Fibroblast of mammary gland (primary cell): ENCODE measurements at regions not wholly inside any gene's neighbourhood (a gene's known extent, or its start where the extent isn't known, plus 50 kb on each side); places are given as distances from the start of the nearest gene placed in this dataset.
A peak's percentile ranks its signal among the peaks of the same experiment; 100 is the strongest.

ENCODE experiments used
- DNase-seq: peaks from one replicate; pipeline ENCODE4 v3.0.0-alpha.2; 2010; ENCODE audit warnings: low read depth
- H3K4me3 ChIP-seq: 2 replicates; pipeline ENCODE4 v1.5.1; 2011; ENCODE audit warnings: low read depth, mild to moderate bottlenecking, low read length, moderate library complexity; ENCODE audit not compliant: control insufficient read depth
- TF ChIP-seq, protein P1 (sequence below): conservative IDR thresholded peaks from 2 replicates; pipeline ENCODE4 v1.5.1; 2011; ENCODE audit warnings: low read depth, low read length, inconsistent platforms; ENCODE audit not compliant: control insufficient read depth, insufficient read depth

DNA sequence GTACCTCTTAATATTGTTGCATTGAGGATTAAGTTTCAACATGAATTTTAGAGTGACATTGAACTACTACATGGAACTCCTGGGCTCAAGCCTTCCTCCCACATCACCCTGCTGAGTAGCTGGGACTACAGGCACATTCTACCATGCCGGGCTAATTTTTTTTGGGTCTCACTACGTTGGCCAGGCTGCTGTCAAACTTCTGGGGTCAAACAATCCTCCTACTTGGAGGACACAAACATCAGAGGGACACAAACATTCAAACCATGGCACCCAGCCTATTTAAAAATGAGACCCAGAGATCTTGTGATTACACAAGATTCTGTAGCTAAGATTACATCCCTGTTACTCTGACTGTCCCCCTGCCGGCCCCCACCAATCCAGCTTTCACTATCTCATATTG is 180.9 kb downstream of the KCNRG start:
- DNase-seq = no peak
- TF ChIP-seq, protein P1, sequence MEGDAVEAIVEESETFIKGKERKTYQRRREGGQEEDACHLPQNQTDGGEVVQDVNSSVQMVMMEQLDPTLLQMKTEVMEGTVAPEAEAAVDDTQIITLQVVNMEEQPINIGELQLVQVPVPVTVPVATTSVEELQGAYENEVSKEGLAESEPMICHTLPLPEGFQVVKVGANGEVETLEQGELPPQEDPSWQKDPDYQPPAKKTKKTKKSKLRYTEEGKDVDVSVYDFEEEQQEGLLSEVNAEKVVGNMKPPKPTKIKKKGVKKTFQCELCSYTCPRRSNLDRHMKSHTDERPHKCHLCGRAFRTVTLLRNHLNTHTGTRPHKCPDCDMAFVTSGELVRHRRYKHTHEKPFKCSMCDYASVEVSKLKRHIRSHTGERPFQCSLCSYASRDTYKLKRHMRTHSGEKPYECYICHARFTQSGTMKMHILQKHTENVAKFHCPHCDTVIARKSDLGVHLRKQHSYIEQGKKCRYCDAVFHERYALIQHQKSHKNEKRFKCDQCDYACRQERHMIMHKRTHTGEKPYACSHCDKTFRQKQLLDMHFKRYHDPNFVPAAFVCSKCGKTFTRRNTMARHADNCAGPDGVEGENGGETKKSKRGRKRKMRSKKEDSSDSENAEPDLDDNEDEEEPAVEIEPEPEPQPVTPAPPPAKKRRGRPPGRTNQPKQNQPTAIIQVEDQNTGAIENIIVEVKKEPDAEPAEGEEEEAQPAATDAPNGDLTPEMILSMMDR = no peak
- H3K4me3 ChIP-seq = no peak overlapping the region

DNA sequence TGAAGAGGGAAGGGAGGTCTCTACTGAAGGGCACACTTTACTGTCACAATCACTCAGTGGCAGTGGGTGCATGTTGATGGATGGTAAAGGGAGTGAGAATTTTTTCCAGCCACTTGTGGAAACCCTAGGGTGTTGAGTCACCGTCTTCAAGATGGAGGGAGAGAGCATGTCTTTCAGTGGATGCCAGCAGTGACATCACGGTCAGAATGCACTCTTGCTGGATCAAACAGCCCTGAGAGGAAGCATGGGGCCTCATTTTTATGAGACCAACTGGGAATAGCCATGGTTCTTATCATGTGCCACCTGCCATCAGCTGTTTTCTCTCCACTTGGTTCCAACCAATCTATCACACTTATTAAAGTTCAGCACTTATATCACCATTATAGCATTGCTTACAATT is 182.5 kb downstream of the KCNRG start:
- TF ChIP-seq, protein P1 = no peak
- DNase-seq = peak; percentile 74
- no peak overlapping the region for H3K4me3 ChIP-seq

DNA sequence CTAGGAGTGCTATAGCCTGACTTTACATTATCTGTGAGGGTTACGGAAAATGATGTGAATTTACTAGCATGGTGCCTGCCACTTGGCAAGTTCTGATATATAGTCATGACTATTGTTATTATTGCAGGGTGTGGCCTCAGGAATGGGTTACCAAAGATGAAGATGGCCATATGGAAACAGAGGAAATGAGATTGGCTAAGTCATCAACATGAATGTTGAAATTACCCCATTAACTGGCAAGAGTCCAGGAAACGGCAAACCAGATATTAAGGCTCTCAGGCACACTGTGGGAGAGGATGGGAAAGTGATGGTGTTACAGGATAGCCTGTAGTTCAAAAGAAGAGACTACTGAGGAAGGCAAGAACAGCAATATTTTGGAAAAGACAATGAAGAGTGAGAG is 183.3 kb downstream of the KCNRG start:
- peak; percentile 95 for DNase-seq
- no peak overlapping the region for H3K4me3 ChIP-seq
- TF ChIP-seq, protein P1 = no peak

DNA sequence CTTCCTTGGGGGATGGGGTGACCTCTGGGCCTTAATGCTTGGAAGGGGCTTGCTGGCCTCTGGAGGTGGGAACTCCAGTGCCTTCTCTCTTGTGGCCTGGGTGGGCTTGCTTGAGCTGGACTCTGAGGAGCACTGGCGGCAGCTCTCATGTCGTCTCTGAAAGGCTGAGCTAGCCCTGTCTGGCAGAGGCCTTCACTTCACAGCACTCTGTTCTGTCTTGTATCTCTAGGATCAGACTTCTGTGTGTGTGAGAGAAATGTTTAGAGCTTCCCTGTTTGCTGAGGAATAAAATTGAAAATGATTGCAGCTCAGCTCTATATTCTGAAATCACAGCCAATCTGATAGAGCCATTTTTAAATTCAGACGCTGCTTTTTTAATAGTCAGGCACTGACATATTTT is 185.3 kb downstream of the KCNRG start:
- no peak for DNase-seq
- H3K4me3 ChIP-seq = no peak overlapping the region
- TF ChIP-seq, protein P1 = no peak

DNA sequence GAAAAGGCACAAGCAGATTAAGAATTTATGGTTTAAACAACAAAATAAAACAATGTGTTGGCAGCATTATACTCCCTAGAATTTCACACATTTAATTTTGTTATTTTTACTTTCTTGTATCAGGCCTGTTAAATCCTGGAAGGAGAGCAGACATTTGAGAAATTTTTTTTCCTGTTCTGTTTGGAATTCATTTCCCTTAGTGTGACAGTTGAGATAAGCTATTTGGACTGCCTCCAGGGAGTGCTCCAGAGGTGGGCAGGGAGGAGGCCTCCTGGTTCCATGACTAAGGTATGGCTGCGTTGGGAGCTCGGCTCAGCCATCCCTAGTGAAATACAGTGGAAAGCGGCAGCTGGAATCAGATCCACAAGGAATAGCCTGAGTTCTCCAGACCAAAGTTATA is 185.7 kb downstream of the KCNRG start:
- TF ChIP-seq, protein P1 = no peak
- DNase-seq = no peak
- no peak overlapping the region for H3K4me3 ChIP-seq

DNA sequence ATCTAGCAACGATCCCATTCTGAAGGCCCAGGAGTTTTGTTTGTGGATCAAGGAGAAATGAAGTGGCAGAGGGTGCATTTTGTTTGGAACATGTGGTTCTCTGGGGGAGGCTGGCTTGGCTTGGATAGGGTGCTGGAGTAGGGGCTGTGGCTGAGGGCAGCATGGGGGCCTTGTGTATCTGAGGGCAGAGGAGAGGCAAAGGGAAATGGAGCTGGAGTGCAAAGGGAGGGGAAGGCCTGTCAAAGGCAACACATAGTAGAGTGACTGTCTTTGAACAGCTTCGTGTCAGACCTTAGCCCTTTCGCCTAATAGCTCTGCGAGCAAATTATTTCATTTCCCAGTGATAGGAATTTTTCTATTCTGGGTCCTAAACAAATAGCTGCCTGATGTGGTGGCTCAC is 187.2 kb downstream of the KCNRG start:
- DNase-seq = no peak
- TF ChIP-seq, protein P1 = no peak
- H3K4me3 ChIP-seq = no peak overlapping the region

DNA sequence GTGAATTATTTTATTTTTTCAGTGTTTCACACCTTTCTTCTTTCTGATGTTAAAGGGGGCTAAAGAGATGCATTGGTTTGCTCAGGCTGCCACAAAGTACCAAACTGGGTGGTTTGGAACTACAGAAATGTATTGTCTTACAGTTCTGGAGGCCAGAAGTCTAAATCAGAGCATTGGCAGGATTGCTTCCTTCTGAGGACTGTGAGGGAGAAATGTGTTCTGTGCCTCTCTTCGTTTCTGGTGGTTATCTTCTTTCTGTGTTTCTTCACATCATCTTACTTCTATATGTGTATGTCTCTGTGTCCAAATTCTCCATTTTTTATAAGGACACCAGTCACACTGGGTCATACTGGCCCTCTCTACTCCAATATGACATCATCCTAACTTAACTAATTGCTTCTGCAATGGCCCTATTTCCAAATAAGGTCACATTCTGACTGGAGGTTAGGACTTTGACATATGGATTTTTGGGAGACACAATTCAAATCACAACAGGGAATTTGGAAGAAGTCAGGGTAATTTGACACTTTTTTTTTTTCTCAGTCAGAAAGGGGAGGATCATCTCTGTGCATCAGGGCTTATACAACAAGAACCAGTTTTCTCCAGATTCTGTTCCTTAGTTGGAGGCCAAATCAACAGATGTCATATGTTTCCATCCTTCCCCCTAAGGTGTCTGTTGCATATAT is 188.2 kb downstream of the KCNRG start:
- no peak for DNase-seq
- TF ChIP-seq, protein P1 = no peak
- no peak overlapping the region for H3K4me3 ChIP-seq
